HG02884 (cell line): ENCODE measurements at regions not wholly inside any gene's neighbourhood (a gene's known extent, or its start where the extent isn't known, plus 50 kb on each side); places are given as distances from the start of the nearest gene placed in this dataset.
"Not testable (repeated sequence)": the region's sequence is repeated elsewhere in the genome, so short reads cannot be mapped to it uniquely, and the experiment has no call there.

Source experiments
- ATAC-seq: cut with Tn5 transposase; IDR thresholded peaks from one replicate; pipeline ENCODE4 v1.9.1; 2021; ENCODE audit warnings: mild to moderate bottlenecking, moderate library complexity; ENCODE audit not compliant: unreplicated experiment

GRCh38 chr5:34420191-34420590 is 235.9 kb upstream of the RAI14 start:
- not testable (repeated sequence) for ATAC-seq

DNA sequence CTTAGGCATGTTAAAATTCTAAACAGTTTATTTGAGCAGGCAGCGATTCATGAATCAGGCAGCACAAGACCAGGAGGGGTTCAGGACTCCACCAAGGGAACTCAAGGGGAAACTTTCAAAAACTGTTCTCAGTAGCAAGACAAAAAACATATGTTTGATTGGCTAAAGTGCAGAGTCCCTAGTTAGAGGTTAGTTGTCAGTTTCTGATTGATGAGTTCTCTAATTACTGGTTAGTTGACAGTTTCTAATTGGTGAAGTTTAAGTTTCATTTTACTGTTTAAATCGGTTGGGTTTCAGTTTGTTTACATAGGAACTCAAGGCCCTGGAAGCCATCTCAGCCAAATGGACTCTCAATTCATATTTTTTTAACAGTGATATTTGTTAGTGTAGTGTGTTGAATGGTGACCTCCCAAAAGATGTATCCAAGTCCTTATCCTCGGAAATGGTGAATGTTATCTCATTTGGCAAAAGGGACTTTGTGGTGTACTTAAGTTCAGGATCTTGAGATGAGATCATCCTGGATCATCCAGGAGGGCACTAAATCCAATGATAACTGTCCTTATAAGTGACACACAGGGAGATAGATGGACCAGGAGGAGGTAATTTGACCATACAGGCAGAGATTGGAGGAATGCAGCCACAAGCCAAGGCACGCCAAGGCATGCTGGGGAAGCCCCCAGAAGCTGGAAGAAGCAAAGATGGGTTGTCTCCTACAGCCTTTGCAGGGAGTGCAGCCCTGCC is 219.2 kb upstream of the RAI14 start:
- ATAC-seq: no peak

DNA sequence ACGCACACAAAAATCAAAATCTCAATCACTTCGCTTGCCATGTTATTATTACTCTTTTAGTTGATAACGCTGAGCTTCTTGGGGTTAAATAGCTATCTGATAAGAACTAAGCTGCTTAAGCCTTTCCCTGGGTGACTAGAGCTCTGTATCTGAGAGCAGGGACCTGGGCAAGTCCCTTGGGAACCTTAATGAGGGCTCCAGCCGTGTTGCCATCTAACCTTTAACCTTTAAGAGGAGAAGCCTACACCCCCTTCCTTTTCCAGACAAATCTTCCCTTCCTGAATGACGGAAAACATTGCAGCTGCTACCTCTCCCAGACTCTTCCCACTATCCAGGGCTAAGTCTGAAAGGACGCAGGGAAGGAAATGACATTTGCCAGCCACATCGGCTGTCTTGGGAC is 216.5 kb upstream of the RAI14 start:
- ATAC-seq: no peak

- not testable (repeated sequence) for ATAC-seq
Measured at GRCh38 chr5:34441767-34442166, 214.4 kb upstream of the RAI14 start.

GRCh38 chr5:34447424-34447823 is 208.7 kb upstream of the RAI14 start:
- no peak for ATAC-seq

- no peak for ATAC-seq
Measured at GRCh38 chr5:34449639-34450038, 206.5 kb upstream of the RAI14 start.

- no peak for ATAC-seq
Measured at GRCh38 chr5:34450338-34450737, 205.8 kb upstream of the RAI14 start.

DNA sequence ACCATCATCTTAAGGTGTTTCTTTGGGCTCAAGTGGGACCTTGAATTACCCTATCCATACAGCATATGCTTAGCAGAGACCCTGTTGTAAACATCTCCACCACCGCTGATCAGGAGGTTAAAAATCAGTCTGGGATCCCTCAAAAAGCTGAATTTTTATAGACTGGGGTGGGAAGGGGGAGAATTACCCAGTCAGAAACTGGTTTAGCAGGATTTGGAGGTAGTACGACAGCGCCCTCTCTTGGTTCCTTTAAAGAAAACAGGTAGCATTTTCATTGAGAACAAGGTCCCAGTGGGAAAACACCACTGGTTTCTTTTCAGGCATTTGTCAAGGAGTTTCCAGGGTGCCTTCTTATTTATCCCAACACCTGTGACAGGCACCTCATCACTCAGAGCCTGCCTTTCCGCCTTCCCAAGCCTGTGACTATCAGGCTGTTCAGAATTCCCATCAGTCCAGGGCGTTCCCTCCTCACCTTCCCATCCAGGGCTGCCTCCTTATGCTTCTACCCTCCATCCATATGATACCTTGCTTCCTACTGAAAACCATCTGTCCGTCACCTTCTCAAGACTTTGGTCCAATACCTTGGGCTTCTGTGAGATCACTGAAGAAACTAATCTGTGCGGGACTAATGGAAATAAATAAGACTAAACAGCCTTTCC is 203.8 kb upstream of the RAI14 start:
- no peak for ATAC-seq

DNA sequence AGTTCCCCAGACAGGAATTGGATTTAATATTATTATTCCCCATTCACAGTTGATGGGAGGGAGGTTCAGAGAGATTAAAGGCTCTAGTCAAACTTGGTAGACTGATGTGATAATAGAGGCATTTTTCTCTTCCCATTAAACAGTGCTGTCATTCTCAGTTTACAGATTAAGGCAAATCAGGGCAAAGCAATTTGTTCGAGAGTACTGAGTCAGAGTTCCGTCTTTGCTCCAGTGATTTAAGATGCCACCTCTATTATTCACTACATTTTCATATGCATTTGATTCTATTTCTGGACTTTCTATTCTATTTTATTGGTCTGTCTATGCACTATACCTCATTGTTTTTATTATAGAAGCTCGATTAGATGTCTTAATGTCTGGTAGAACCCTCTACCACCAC is 201.0 kb upstream of the RAI14 start:
- ATAC-seq: no peak

GRCh38 chr5:34459908-34460307 is 196.2 kb upstream of the RAI14 start:
- ATAC-seq: no peak

- no peak for ATAC-seq
Measured at GRCh38 chr5:34460496-34460895, 195.6 kb upstream of the RAI14 start.

- ATAC-seq: no peak
Measured at GRCh38 chr5:34464829-34465228, 191.3 kb upstream of the RAI14 start.

DNA sequence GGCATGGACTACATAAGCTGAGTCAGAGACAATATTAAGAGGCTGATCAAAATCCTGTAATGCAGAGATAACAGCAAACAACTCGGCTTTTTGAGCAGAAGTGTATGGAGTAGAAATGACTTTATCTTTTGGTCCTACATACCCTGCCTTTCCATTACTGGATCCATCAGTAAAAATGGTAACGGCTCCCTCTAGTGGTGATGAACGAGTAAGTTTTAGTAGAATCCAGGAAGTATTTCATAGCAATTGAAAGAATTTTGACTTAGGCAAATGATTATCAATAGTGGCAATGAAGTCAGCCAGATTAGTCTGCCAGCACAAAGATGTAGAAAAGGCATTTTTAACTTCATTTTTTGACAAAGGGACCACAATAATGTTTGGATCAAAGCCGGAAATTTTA is 190.8 kb upstream of the RAI14 start:
- not testable (repeated sequence) for ATAC-seq

GRCh38 chr5:34466519-34467388 is 189.4 kb upstream of the RAI14 start:
- ATAC-seq: not testable (repeated sequence)

- no peak for ATAC-seq
Measured at GRCh38 chr5:34467436-34467835, 188.7 kb upstream of the RAI14 start.

DNA sequence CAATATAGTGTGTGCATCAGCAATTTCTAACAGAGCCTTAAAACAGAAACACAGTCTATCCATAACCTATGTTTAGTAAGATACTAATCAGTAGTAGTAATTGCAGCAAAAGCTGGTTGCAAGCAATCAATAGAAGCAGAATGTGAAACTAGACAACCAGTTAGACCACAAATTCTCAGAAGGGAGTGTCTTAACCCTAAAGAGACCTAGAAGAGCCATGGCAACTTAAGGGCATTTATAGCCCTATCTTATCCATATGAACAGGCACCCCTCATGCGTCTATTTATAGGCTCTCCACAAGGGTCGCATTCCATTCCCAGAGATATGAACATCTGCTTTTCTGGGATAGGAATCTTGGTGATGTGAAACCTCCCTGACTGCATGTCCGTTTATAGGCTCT is 188.1 kb upstream of the RAI14 start:
- ATAC-seq: not testable (repeated sequence)

- no peak for ATAC-seq
Measured at GRCh38 chr5:34469971-34470370, 186.2 kb upstream of the RAI14 start.

- peak; percentile 63 for ATAC-seq
Measured at GRCh38 chr5:34474573-34475021, 181.5 kb upstream of the RAI14 start.

- no peak for ATAC-seq
Measured at GRCh38 chr5:34475249-34475966, 180.7 kb upstream of the RAI14 start.

DNA sequence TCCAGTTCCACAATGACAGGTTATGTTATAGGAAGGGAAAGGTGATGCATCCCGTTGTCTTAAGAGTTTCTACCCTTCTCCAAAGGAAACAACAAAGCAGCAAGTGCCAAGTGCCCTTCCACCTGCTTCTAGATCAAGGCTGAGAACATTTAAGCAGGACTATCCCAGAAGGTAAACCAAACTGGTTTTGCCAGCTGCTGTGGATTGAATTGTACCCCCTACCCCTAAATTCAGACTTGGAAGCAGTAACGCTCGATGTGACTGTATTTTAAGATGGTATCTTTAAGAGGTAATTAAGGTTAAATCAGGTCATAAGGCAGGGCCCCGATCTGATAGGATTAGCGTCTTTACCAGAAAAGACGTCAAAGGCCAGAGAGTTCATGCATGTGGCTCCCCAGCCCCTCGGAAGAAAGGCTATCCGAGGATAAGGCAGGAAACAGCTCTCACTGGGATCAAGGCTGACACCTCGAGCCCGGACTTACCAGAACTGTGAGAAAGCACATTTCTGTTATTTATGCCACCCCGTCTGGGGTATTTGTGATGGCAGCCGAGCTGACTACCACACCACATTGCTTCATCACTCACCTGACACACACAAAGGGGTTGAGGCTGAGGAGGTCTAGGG is 179.1 kb upstream of the RAI14 start:
- no peak for ATAC-seq
